Heart left ventricle (tissue), 16 donors: ENCODE measurements at regions not wholly inside any gene's neighbourhood (a gene's known extent, or its start where the extent isn't known, plus 50 kb on each side); places are given as distances from the start of the nearest gene placed in this dataset.

ENCODE experiments used
- ATAC-seq, 4 donors: fragments of 200-7000 bp; cut with Tn5 transposase; one replicate each; pipeline ENCODE4 v1.9.1; 2020 to 2022; ENCODE audit warnings: moderate library complexity in 4 of 4, mild to moderate bottlenecking in 3 of 4, moderate number of reproducible peaks in 1 of 4
- DNase-seq, 5 donors: peaks; one replicate each; pipeline ENCODE4 v3.0.0-alpha.2; 2020
- H3K27ac ChIP-seq, 12 donors: fragments of 200-600 bp; sonication (generic) in 4 of 12; one replicate each; pipeline versions ENCODE4 v1.5.0 to v1.8.0; 2016 to 2022; ENCODE audit warnings: mild to moderate bottlenecking in 2 of 12
- H3K27me3 ChIP-seq, 9 donors: fragments of 200-600 bp; sonication (generic) in 2 of 9; one replicate each; pipeline versions ENCODE4 v1.5.1 to v1.8.0; 2016 to 2022; ENCODE audit warnings: mild to moderate bottlenecking in 3 of 9
- H3K36me3 ChIP-seq, 9 donors: fragments of 200-600 bp; sonication (generic) in 2 of 9; one replicate each; pipeline versions ENCODE4 v1.5.0 to v1.8.0; 2018 to 2022; ENCODE audit warnings: mild to moderate bottlenecking in 2 of 9
- H3K4me1 ChIP-seq, 12 donors: fragments of 200-600 bp; sonication (generic) in 4 of 12; one replicate each; pipeline versions ENCODE4 v1.5.0 to v1.8.0; 2016 to 2022; ENCODE audit warnings: mild to moderate bottlenecking in 3 of 12
- H3K4me3 ChIP-seq, 12 donors: fragments of 200-600 bp; sonication (generic) in 4 of 12; one replicate each; pipeline versions ENCODE4 v1.5.0 to v1.8.0; 2017 to 2022; ENCODE audit warnings: mild to moderate bottlenecking in 9 of 12, moderate library complexity in 4 of 12
- H3K9me3 ChIP-seq, 12 donors: fragments of 200-600 bp; sonication (generic) in 4 of 12; one replicate each; pipeline versions ENCODE4 v1.5.0 to v1.8.0; 2016 to 2022; ENCODE audit warnings: mild to moderate bottlenecking in 1 of 12
- CTCF ChIP-seq, 12 donors: fragments of 200-600 bp; sonication (generic) in 4 of 12; IDR thresholded peaks; one replicate each; pipeline versions ENCODE4 v1.5.0 to v1.8.0; 2018 to 2022; ENCODE audit warnings: antibody characterized with exemption in 12 of 12, mild to moderate bottlenecking in 5 of 12
- POLR2A ChIP-seq, 2 donors: fragments of 450-650 bp; IDR thresholded peaks; one replicate each; pipeline ENCODE4 v1.6.1; 2017; ENCODE audit warnings: antibody characterized with exemption in 2 of 2, mild to moderate bottlenecking in 2 of 2, moderate library complexity in 2 of 2
- WGBS, 4 donors: extraction: QIAGEN DNeasy Blood & Tissue Kit in 2 of 4; methylation state at CpG; one replicate each; pipeline versions ENCODE4 v1.1.5 to v1.1.7; 2013 to 2018; 5-methylcytosine and 5-hydroxymethylcytosine counted together
- intact Hi-C, 10 donors: fragments of 100-400 bp; cut with DNase I; formaldehyde crosslinking; loops; one replicate each; pipeline versions ENCODE4 v1.11.1 to v1.14.2; 2022
- donor health status: ischemic (EF 13 %, LVEDD 7.1; RV severe dilation, severe dysfunction).
- donor health status: healthy with polysubstance abuse.
- donor health status: DM: no; HTN: yes; CAD: no.
- donor health status: DM: no; HTN: no; CAD: no.
- donor health status: ischemic (EF 25% LVEDD 6.9; RV normal size, moderate dysfunction).
- donor health status: ischemic (EF 25% LVEDD 5.7; RV mildly dilated, moderate dysfunction).
- donor health status: healthy.
- donor health status: DM: yes; HTN: yes; CAD: no.
- donor health status: ischemic (EF 35%, LVEDD 5.7; RV mildly dilated, moderate dysfunction).
- donor health status: nonischemic (EF 11% LVEDD 7.7; RV severe dilation, severe dysfunction).
- donor health status: DM: yes; HTN: yes; CAD: no.
- donor health status: PGD.
- donor health status: ischemic (EF 29% LVEDD 5.4; RV normal size, mild dysfunction).
- donor health status: nonischemic (EF 23%, LVEDD 6.1; RV moderate dilation, normal function).

GRCh38 chr11:131311776-131312514 is 58.5 kb upstream of the NTM start:
- TF ChIP-seq CTCF (IDR thresholded peaks at IDR 0.05) (no peak), POLR2A (IDR thresholded peaks at IDR 0.05) (no peak)
- intact Hi-C loops = no loop called here
- 63 to 81% (median 72%) methylated on average over 10 of the region's 10 CpGs for WGBS, 4 donors

More at GRCh38 chr11:131311776-131312514, 58.5 kb upstream of the NTM start:
- no peaks in the 10 kb centered on the region for H3K9me3 ChIP-seq
- no peak overlapping the region for H3K4me3 ChIP-seq
- no peaks in the 10 kb centered on the region for H3K36me3 ChIP-seq
- H3K27ac ChIP-seq = no peak overlapping the region
- no peak for DNase-seq
- no peak for ATAC-seq
- no peaks in the 10 kb centered on the region for H3K4me1 ChIP-seq
- H3K27me3 ChIP-seq = peaks cover 0 to 29% (median 0%) of the 10 kb centered on the region in 9 donors
